NCI-H1930 (cell line): ENCODE measurements at regions not wholly inside any gene's neighbourhood (a gene's known extent, or its start where the extent isn't known, plus 50 kb on each side); places are given as distances from the start of the nearest gene placed in this dataset.
"Not testable (repeated sequence)": the region's sequence is repeated elsewhere in the genome, so short reads cannot be mapped to it uniquely, and the experiment has no call there.

ENCODE experiments used
- DNase-seq, 2 experiments: peaks; one replicate each; lab custom pipeline; 2025; lab: John Stamatoyannopoulos, UW

GRCh38 chr6:140830666-140831065 is 1302.1 kb upstream of the GJE1 start:
- DNase-seq = no peak

- no peak for DNase-seq
Measured at GRCh38 chr6:140828856-140829255, 1303.9 kb upstream of the GJE1 start.

GRCh38 chr6:140827593-140827992 is 1305.1 kb upstream of the GJE1 start:
- DNase-seq = no peak

- no peak for DNase-seq
Measured at GRCh38 chr6:140825731-140826130, 1307.0 kb upstream of the GJE1 start.

GRCh38 chr6:140824595-140824994 is 1308.1 kb upstream of the GJE1 start:
- no peak for DNase-seq

- DNase-seq = no peak
Measured at GRCh38 chr6:140821196-140821595, 1311.5 kb upstream of the GJE1 start.

GRCh38 chr6:140817176-140817575 is 1315.5 kb upstream of the GJE1 start:
- DNase-seq = no peak

GRCh38 chr6:140816681-140817080 is 1316.0 kb upstream of the GJE1 start:
- DNase-seq = no peak

GRCh38 chr6:140812636-140813035 is 1320.1 kb upstream of the GJE1 start:
- DNase-seq = no peak

- DNase-seq = no peak
Measured at GRCh38 chr6:140811642-140812041, 1321.1 kb upstream of the GJE1 start.

- DNase-seq = no peak
Measured at GRCh38 chr6:140809694-140810101, 1323.0 kb upstream of the GJE1 start.

- no peak for DNase-seq
Measured at GRCh38 chr6:140806431-140806830, 1326.3 kb upstream of the GJE1 start.

- no peak for DNase-seq
Measured at GRCh38 chr6:140794544-140794943, 1338.2 kb upstream of the GJE1 start.

- no peak for DNase-seq
Measured at GRCh38 chr6:140790109-140790508, 1342.6 kb upstream of the GJE1 start.

- DNase-seq = no peak
Measured at GRCh38 chr6:140789466-140789865, 1343.3 kb upstream of the GJE1 start.

GRCh38 chr6:140785926-140786325 is 1346.8 kb upstream of the GJE1 start:
- no peak for DNase-seq

GRCh38 chr6:140784573-140784972 is 1348.2 kb upstream of the GJE1 start:
- no peak for DNase-seq

- not testable (repeated sequence) for DNase-seq
Measured at GRCh38 chr6:140783504-140783903, 1349.2 kb upstream of the GJE1 start.

- DNase-seq = no peak
Measured at GRCh38 chr6:140782941-140783340, 1349.8 kb upstream of the GJE1 start.

- no peak for DNase-seq
Measured at GRCh38 chr6:140779991-140780596, 1352.6 kb upstream of the GJE1 start.

GRCh38 chr6:140779341-140779740 is 1353.4 kb upstream of the GJE1 start:
- no peak for DNase-seq

- no peak for DNase-seq
Measured at GRCh38 chr6:140777780-140778179, 1354.9 kb upstream of the GJE1 start.

GRCh38 chr6:140775061-140775460 is 1357.7 kb upstream of the GJE1 start:
- no peak for DNase-seq

GRCh38 chr6:140774080-140774505 is 1358.6 kb upstream of the GJE1 start:
- DNase-seq = no peak

- no peak for DNase-seq
Measured at GRCh38 chr6:140773276-140773675, 1359.4 kb upstream of the GJE1 start.
